ENCODE measurements at regions not wholly inside any gene's neighbourhood (a gene's known extent, or its start where the extent isn't known, plus 50 kb on each side); places are given as distances from the start of the nearest gene placed in this dataset.

GRCh38 chr18:40412410-40412809 is 1542.6 kb upstream of the PIK3C3 start:
- no peaks in the 10 kb centered on the region for H3K27me3 ChIP-seq (ENCODE audit: control insufficient read depth, insufficient read depth, low read length, poor library complexity, severe bottlenecking)
- WGBS, 2 experiments (ENCODE audit: insufficient coverage in 1 of 2, insufficient read length in 1 of 2): 80 to 85% methylated on average over 1 to 3 of the region's 3 CpGs
- Mint-ChIP-seq H3K27me3 (ENCODE audit: insufficient read depth) (no peaks in the 10 kb centered on the region), H3K27ac (no peak overlapping the region), H3K36me3 (ENCODE audit: low read depth) (no peaks in the 10 kb centered on the region), H3K4me3 (no peak overlapping the region), H3K4me1 (peaks cover 3% of the 10 kb centered on the region), H3K9me3 (no peaks in the 10 kb centered on the region)
- no peak overlapping the region for H3K9ac ChIP-seq (ENCODE audit: extremely low read depth, low read length, poor library complexity, severe bottlenecking)
- no peak overlapping the region for H3K4me3 ChIP-seq (ENCODE audit: low read length)
- DNase-seq: no peak
- no peaks in the 10 kb centered on the region for H3K4me1 ChIP-seq (ENCODE audit: control insufficient read depth, insufficient read depth, low read length)
- no peaks in the 10 kb centered on the region for H3K9me3 ChIP-seq (ENCODE audit: control insufficient read depth, low read length)
- no peak overlapping the region for H3K27ac ChIP-seq (ENCODE audit: low read depth, low read length)
- TF ChIP-seq, protein P1, sequence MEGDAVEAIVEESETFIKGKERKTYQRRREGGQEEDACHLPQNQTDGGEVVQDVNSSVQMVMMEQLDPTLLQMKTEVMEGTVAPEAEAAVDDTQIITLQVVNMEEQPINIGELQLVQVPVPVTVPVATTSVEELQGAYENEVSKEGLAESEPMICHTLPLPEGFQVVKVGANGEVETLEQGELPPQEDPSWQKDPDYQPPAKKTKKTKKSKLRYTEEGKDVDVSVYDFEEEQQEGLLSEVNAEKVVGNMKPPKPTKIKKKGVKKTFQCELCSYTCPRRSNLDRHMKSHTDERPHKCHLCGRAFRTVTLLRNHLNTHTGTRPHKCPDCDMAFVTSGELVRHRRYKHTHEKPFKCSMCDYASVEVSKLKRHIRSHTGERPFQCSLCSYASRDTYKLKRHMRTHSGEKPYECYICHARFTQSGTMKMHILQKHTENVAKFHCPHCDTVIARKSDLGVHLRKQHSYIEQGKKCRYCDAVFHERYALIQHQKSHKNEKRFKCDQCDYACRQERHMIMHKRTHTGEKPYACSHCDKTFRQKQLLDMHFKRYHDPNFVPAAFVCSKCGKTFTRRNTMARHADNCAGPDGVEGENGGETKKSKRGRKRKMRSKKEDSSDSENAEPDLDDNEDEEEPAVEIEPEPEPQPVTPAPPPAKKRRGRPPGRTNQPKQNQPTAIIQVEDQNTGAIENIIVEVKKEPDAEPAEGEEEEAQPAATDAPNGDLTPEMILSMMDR (conservative IDR thresholded peaks at IDR 0.05): no peak
- H3K36me3 ChIP-seq (ENCODE audit: control insufficient read depth, insufficient read depth, low read length): no peaks in the 10 kb centered on the region

DNA sequence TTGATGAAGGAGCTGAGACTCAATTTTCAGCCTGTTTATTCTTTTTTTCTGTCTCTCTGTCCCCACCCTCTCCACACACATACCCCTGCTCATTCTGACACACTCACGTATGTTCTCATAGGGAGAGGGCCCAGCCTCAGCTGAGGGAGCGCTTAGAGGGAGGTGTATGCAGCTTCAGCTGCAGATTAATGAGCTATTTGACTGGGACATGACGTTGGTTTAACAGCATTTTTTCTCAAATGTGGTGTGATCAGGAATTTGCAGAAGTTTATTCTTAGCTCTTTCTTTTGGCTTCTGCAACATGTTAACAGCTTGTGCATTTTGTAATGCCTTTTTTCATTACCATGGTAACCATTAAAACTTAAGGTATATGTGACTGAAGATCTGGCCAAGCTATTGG is 1547.1 kb upstream of the PIK3C3 start:
- H3K4me1 Mint-ChIP-seq: peaks cover 3% of the 10 kb centered on the region
- Histone ChIP-seq H3K4me3 (ENCODE audit: low read length) (no peak overlapping the region), H3K4me1 (ENCODE audit: control insufficient read depth, insufficient read depth, low read length) (no peaks in the 10 kb centered on the region), H3K36me3 (ENCODE audit: control insufficient read depth, insufficient read depth, low read length) (no peaks in the 10 kb centered on the region), H3K9me3 (ENCODE audit: control insufficient read depth, low read length) (no peaks in the 10 kb centered on the region), H3K27me3 (ENCODE audit: control insufficient read depth, insufficient read depth, low read length, poor library complexity, severe bottlenecking) (no peaks in the 10 kb centered on the region), H3K9ac (ENCODE audit: extremely low read depth, low read length, poor library complexity, severe bottlenecking) (no peak overlapping the region), H3K27ac (ENCODE audit: low read depth, low read length) (no peak overlapping the region)
- DNase-seq: no peak
- no peak overlapping the region for H3K4me3 Mint-ChIP-seq
- WGBS, 2 experiments (ENCODE audit: insufficient coverage in 1 of 2, insufficient read length in 1 of 2): 89 to 94% methylated on average over 3 of the region's 3 CpGs
- H3K36me3 Mint-ChIP-seq (ENCODE audit: low read depth): no peaks in the 10 kb centered on the region
- no peaks in the 10 kb centered on the region for H3K9me3 Mint-ChIP-seq
- no peak overlapping the region for H3K27ac Mint-ChIP-seq
- TF ChIP-seq, protein P1 (conservative IDR thresholded peaks at IDR 0.05): no peak
- H3K27me3 Mint-ChIP-seq (ENCODE audit: insufficient read depth): no peaks in the 10 kb centered on the region

GRCh38 chr18:40404284-40404683 is 1550.8 kb upstream of the PIK3C3 start:
- H3K4me3 Mint-ChIP-seq: no peak overlapping the region
- H3K36me3 ChIP-seq (ENCODE audit: control insufficient read depth, insufficient read depth, low read length): no peaks in the 10 kb centered on the region
- no peaks in the 10 kb centered on the region for H3K27me3 Mint-ChIP-seq (ENCODE audit: insufficient read depth)
- no peak overlapping the region for H3K9ac ChIP-seq (ENCODE audit: extremely low read depth, low read length, poor library complexity, severe bottlenecking)
- peaks cover 4% of the 10 kb centered on the region for H3K4me1 ChIP-seq (ENCODE audit: control insufficient read depth, insufficient read depth, low read length)
- no peaks in the 10 kb centered on the region for H3K27me3 ChIP-seq (ENCODE audit: control insufficient read depth, insufficient read depth, low read length, poor library complexity, severe bottlenecking)
- no peaks in the 10 kb centered on the region for H3K9me3 ChIP-seq (ENCODE audit: control insufficient read depth, low read length)
- no peak for DNase-seq
- no peak overlapping the region for H3K4me3 ChIP-seq (ENCODE audit: low read length)
- no peaks in the 10 kb centered on the region for H3K36me3 Mint-ChIP-seq (ENCODE audit: low read depth)
- H3K27ac ChIP-seq (ENCODE audit: low read depth, low read length): no peak overlapping the region
- no peaks in the 10 kb centered on the region for H3K9me3 Mint-ChIP-seq
- WGBS, 2 experiments (ENCODE audit: insufficient coverage in 1 of 2, insufficient read length in 1 of 2): 88 to 100% methylated on average over 1 of the region's 1 CpG
- peaks cover 6% of the 10 kb centered on the region for H3K4me1 Mint-ChIP-seq
- TF ChIP-seq, protein P1 (conservative IDR thresholded peaks at IDR 0.05): no peak
- H3K27ac Mint-ChIP-seq: no peak overlapping the region

All from endodermal cell (in vitro differentiated cells).